HG03039 (cell line): ENCODE measurements at regions not wholly inside any gene's neighbourhood (a gene's known extent, or its start where the extent isn't known, plus 50 kb on each side); places are given as distances from the start of the nearest gene placed in this dataset.

ENCODE experiments used
- ATAC-seq: cut with Tn5 transposase; IDR thresholded peaks from one replicate; pipeline ENCODE4 v1.9.1; 2021; ENCODE audit warnings: mild to moderate bottlenecking, moderate library complexity; ENCODE audit not compliant: unreplicated experiment

DNA sequence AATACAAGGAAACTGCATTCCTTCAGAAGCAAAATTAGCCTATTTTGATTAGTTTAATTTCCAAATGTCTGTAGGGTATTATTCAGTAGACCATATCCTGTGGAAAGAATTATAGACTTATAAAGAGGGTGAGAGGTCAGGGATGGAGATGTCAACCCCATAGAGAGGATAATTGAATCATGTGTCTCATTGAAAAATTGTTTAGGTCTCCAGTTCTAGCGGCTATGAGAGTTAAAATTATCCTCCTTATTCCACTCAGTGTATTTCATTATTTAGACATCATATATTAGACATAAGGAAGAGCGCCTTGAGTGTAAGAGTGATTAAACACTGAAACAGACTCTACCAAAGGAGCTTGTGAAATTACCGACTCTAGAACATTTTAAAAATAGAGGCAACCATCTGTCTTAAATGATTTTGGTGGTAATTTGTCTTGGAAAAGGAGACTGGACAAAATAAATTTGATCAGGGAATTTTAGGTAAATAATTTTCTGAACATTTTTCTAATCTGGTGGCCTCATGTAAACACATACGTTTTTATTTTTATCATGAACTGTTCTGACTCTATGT lies 654.4 kb upstream of the TENM3 start:
- ATAC-seq, result no peak

GRCh38 chr4:181592221-181592745 lies 650.9 kb upstream of the TENM3 start:
- ATAC-seq, result no peak

DNA sequence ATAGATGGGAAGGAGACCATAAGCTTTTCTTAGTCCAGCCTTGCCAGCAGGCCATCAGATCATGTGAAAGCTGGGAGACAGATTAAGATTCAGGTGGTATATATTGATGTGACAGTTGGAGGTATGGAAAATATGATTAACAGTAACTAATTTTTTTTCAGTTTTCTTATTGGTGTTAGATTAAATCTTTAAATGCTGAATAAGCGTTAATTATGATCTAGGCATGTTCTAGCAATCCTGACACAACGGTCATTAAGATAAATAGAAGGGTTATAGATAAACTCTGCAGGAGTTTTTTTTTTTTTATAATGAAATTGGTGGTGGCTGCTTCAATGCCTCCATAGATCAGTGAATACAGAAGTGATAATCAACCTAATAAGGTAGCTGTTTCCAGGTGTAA lies 649.5 kb upstream of the TENM3 start:
- no peak for ATAC-seq

GRCh38 chr4:181594188-181594587 lies 649.0 kb upstream of the TENM3 start:
- no peak for ATAC-seq

DNA sequence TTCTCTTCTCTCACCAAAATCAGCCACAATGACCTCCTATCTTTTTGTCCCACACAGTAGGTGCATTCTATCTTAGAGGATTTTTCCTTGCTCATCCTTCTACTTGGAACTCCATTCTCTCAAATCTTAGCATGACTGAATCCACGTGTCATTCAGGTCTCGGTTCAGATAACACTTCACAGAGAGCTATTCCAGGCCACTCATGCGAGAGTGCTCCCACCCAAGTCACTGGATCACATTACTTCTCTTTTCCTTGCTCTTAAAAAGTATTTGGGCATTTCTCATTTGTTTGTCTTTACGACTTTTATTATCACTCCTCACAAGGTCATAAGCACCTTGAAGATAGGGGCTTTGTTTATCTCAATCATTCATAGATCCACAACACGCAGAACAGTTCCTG lies 647.5 kb upstream of the TENM3 start:
- ATAC-seq, result no peak

- no peak for ATAC-seq
Observed at GRCh38 chr4:181597766-181598165, 645.4 kb upstream of the TENM3 start.

DNA sequence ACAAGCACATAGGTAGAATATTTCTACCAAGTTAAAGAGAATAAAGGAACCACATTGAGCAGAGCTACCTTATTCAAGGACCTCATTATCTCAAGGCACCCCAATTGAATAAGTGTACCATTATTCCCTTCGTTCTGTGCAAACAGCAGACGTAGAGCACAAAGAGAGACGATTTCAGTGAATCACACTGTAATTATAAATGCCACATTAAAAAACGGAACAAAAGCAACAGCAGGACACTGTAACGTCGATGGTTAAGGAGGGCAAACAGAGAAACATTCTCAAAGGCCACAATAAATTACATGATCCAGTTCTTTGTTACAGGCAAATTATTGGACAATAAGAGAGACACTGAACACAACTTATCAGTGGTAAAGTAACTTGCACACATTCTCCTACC lies 644.1 kb upstream of the TENM3 start:
- no peak for ATAC-seq

GRCh38 chr4:181601103-181601502 lies 642.1 kb upstream of the TENM3 start:
- ATAC-seq, result no peak

DNA sequence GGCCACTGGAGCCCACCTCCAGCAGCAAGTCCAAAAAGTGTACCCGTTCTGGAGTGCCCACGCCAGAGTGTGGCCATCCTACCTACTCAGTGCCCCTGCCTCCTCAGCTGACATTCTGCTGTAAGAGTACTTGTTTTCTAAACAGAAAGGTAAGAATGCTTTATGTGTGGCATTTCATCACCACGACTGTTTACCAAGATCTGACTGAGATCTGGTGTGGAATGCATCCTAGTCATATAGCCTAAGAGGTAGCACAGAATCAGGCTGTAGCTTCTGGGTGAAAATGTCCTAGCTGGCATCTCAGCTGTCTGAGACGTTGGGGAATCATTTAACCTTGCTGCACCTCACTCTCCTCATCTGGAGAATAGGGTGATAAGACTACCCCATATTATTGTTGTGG lies 638.7 kb upstream of the TENM3 start:
- ATAC-seq, result no peak

GRCh38 chr4:181606300-181606699 lies 636.9 kb upstream of the TENM3 start:
- ATAC-seq, result no peak

DNA sequence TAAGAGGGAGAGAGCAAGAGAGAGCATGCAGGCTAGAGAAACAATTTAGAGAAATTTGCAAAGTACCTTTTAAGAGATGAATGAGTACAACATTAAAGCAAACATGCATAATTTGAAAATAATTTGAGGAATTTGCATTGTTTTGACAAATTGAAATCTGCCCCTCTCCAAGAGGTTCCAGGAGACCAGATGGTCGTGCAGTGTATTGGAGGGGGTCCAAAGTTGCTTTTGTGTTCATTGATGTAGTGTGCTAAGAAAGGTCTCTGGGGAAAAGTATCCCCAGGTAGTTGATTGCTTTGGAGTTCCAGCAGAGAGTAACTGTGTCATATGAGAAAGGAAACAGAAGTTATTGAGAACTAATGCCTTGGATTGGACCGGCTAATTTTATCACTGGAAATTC lies 635.0 kb upstream of the TENM3 start:
- ATAC-seq, result no peak

GRCh38 chr4:181611033-181611711 lies 632.0 kb upstream of the TENM3 start:
- ATAC-seq, result no peak

DNA sequence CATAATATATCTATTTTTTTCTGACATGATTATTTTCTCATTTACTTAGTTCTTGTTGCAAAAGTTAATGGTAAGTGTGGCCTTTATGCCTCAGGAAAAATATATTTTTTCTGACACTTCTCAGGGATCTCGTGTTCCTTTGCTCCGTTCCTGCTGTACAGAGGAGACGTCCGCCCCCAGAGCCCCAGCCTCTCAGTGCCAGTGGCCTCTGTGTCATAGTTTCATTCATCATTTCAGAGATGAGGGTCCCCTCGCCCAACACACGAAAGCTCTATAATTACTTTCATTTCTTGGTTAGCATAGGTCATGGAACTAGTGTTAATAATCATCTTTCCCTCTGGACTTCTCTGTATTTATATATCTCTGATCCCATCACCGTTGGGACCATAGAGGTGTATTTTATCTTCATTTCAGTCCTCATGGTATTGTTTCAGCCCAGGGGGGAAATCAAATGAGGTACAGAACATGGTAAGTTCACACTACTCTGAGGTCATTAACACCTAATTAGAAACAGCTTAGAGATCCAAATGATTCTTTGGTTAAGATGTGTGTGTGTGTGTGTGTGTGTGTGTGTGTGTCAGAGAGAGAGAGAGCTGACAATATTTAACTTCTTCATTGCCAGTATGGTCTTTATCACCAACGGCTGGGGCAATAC lies 631.1 kb upstream of the TENM3 start:
- no peak for ATAC-seq

DNA sequence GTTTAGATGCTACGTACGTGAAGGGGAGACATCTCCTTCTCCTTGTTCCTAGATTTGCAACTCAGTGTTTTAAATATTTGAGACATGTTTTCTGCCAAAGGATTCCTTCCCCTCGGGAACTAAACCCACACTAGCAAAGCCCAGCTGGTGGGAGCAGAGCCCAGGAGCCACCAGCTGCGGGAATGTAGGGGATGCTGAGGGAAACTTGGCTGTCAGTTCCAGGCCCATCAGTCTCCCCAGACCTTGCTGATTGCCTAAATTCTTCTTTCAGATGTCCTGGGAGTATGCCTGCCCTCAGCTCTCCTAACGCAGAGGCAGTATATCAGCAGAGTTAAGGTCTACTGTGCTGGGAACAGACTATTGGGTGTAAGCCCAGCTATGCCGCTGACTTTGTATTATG lies 630.0 kb upstream of the TENM3 start:
- no peak for ATAC-seq

DNA sequence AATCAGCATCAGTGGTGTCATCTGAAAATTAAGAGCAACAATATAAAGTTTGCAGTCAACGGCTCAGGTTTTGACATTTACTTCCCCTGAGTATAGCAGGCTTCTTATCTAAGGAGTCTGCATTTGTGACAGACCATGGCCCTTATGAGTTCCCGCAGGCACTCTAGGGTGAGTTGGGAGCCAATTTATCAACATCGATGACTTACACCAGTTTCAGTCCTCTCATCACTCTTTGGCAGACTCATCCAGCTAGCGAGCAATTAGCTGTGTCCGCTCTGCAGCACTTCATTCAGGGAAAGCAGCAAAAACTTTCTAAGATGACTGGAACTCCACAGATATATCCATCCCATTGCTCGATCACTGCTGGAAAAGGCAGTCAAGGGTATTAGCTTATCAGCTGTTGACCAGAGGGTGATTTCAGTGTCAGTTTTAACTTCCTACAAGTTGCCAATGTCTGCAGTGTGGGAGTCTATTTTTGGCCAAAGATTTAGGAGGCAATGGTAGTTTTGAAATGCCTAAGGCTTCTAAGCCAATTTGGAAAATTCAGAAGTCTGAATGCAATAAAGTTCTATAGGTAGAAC lies 625.1 kb upstream of the TENM3 start:
- ATAC-seq, result no peak

DNA sequence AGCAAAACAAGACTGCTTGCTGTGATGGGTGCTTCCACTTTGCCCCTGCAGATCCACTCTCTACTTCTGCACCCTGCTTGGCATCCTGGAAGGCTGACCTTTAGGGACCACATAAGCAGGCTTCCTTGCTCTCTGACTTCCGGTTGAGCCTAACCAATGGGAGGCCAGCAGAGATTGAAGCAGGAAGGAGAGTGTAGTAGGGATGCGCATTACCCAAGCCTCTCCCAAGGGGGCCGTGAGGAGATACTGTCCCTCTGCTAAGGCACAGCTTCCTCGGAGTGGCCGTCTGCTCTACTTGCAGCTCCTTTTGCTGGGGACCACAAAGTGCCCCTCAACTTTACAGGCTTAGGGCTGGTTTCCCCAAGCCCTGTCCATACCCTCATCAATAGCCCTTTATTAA lies 624.3 kb upstream of the TENM3 start:
- no peak for ATAC-seq

DNA sequence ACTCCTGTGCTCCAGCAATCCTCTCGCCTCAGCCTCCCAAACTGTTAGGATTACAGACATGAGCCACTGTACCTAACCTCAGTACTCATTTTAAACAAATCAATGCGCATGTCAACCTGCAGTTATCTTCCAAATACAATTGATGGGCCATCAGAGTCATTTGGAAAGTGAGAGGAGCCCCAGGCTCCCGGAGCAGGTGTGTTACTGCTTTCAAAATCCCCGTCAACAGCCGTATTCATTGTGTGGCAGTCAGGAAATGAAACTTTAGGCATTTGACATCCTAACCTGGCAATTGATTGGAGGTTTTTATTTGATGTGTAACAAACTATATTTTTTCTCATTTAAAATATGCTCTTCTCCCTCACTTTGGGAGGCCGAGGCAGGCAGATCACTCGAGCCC lies 623.6 kb upstream of the TENM3 start:
- no peak for ATAC-seq

- ATAC-seq, result no peak
Observed at GRCh38 chr4:181637186-181638105, 605.8 kb upstream of the TENM3 start.

DNA sequence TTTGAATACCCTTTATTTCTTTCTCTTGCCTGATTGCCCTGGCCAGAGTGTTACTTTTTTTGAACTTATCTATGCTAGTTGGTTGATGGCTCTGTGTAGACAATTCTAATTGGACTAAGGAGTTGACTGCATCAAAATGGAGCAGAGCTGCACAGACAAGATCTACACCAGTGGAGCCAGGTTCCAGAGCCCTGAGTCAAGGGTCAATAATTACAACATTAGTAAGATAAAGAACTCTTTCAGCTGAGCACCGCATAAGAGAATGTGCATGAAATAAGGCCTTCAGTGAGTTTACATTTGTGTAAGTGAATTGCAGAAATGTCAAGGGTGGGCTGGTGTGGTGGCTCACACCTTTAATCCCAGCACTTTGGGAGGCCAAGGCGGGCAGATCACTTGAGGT lies 599.7 kb upstream of the TENM3 start:
- ATAC-seq, result no peak

GRCh38 chr4:181645489-181645888 lies 597.7 kb upstream of the TENM3 start:
- ATAC-seq, result no peak

DNA sequence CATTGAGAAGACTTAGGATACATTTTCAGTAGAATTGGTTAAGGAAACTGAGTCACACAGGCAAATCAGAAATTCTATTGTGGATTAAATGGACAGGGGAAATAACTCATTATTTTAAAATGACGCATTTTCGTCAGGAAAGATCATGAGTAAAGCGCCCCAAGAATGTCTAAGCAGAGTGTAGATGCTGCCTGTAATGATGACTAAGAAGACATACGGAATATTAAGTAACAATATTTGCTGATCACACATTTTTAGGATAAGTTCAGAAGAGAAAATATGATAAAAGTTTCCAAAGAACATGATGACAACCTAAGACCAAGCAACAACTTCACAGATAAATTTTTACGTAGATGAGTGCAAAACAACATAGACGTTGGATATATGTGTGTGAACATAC lies 596.3 kb upstream of the TENM3 start:
- ATAC-seq, result no peak
